GM19023 (cell line): ENCODE measurements at regions not wholly inside any gene's neighbourhood (a gene's known extent, or its start where the extent isn't known, plus 50 kb on each side); places are given as distances from the start of the nearest gene placed in this dataset.
"Not testable (repeated sequence)": the region's sequence is repeated elsewhere in the genome, so short reads cannot be mapped to it uniquely, and the experiment has no call there.

ENCODE experiments used
- ATAC-seq: cut with Tn5 transposase; IDR thresholded peaks from one replicate; pipeline ENCODE4 v1.9.1; 2021; ENCODE audit warnings: mild to moderate bottlenecking, moderate library complexity; ENCODE audit not compliant: unreplicated experiment

DNA sequence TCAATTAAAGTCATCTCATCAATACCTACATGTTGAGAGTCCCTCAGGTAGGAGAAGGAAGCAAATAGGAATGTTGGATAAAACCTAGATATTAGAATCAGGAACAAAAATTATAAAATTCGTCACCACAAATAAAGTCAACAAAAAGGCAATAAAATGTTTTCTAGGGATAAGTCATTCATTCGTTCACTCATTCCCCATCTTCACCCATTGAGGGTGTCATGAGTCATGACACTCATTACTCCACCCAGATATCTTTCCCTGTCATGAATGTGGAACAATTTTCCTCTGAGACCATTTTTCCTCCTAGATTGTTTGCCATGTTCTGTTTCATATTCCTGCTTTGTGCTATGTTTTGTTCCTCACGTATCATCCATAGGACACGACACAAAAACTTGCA, 50.9 kb upstream of the OLIG3 start:
- no peak for ATAC-seq

DNA sequence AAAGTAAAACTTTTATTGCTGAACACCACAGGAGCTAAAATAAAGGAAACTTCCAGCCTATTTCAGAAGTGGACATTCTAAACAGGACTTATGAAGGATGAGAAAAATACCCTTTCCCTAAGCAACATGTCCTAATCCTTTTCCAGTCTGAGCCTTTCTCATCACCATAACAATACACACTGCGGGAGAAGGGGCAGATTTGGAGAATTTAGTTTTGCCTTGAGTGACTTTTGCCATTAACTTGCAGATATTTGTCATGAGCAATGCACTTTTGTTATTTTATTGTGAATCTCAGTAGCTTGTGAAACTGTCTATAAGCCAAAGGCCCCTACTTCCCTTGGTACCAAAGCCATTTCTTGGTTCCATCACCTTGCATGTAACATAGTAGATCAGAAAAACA, 53.0 kb upstream of the OLIG3 start:
- no peak for ATAC-seq

DNA sequence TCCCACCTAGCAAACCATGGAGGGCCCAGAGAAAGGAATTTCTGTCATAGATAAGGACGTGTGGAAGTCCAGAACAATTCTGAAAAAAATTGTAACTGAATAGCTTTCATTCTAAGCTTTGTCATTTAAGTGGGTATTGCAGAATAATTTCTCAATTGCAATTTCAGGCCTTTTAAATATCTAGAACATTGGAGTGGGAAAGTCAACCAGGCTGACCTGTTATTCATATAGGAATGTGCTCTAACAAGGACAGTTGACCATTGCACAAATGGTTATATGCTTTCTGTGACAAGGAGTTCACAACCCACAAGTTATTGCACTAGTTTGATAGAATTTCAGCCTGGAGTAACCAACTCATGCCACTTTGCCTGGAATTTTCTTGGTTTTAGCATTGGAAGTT, 53.4 kb upstream of the OLIG3 start:
- ATAC-seq = no peak

DNA sequence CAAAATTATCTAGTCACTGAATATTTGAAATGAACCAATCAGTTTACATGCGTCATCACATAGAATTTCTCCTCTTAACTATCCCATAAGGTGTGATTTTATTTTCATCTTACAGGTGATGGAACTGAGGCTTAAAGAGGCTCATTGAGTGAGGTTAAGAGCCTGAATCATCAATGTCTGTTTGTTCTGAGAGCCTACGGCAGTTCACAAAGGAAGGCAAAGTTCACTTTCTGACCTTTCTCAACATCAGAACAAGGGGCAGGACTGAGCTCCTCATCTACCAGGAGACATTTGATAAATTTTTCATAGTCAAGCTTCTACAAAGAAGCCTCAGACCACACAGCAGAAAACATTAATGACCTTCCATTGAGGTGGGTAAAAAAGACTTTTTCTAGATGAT, 54.9 kb upstream of the OLIG3 start:
- ATAC-seq = no peak

DNA sequence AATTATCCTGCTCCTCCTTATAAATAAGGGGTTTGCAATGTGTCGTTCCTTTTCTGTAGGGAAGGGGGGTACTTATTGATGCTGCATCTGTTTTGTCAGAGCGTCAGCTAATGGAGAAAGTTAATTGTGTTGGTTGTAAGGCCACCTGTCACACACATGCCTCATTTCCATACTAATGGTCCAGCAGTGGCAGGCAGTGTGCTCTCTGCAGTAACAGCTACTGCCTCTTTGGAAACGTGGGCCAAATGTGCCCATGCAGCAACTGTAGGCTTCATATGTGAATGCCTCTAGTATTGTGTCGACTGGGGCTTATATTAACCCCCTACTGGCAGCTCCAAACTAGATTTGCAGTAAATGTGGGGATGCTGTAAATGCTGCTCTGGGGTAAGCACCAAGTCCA, 56.3 kb upstream of the OLIG3 start:
- ATAC-seq = no peak

DNA sequence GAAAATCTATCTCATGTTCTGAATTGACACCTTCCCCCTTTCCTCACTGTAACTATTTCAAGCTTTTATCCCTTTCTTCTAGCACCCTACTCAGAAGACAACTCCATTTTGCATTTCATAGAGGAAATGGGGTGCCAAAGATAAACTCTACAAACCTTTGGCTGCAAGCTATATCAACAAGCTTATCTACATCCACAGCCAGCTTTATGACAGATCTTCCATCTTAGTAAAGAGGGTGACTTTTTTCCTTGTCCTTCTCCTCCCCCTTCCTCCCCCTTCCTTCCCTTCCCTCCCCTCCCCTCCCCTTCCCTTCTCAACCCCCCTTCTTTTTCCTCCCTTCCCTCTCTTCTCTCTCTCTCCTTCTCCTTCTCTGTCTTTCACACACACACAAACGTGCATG, 58.0 kb upstream of the OLIG3 start:
- ATAC-seq = no peak

DNA sequence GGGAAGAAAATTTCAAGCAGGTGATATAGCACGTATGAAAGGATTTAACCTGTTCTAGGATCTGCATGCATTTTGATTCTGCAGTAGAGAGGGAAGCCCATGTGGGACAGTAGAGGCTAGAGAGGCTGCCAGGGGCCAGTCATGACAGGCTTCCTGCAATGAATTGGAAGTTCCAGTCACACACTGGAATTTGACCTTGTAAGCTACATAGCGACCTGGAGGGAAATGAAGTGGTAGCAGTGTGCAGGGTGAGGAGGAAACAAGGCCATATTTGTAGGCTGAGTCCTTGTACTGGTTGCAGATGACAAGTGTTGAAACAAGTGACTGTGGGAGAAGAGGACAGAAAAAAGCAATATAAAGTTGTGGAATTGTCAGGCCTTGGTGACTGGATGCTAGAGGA, 58.6 kb upstream of the OLIG3 start:
- no peak for ATAC-seq

DNA sequence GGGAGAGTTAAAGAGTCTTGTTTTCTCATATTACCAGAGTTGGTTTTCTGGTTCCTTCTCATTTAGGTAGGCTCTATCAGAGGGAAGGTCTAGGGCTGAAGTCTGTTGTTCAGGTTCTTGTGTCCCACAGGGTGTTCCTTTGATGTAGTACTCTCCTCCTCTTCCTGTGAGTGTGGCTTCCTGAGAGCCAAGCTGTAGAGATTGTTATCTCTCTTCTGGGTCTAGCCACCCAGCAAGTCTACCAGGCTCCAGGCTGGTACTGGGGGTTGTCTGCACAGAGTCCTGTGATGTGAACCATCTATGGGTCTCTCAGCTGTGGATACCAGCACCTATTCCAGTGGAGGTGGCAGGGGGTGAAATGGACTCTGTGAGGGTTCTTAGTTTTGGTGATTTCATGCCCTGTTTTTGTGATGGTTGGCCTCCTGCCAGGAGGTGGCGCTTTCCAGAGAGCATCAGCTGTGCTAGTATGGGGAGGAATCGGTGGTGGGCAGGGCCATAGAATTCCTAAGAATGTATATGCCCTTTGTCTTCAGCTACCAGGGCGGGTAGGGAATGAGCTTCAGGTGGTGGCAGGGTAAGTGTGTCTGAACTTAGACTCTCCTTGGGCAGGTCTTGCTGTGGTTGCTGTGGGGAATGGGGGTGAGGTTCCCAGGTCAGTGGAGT, 65.5 kb upstream of the OLIG3 start:
- not testable (repeated sequence) for ATAC-seq

DNA sequence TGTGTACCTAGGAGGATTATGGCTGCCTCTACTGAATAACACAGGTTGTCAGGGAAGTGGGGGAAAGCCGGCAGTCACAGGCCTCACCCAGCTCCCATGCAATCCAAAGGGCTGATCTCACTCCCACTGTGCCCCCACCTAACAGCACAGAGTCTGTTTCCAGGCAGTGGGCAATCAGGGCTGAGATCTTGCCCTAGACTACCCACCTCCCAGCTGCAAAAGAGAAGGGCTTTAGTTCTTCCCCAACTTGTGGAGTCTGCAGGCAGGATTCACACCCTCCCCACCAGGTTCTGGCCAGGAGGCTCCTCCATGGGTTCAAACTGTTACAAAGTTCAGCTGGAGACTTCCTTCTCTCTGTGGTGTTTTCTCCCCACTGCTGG, 66.0 kb upstream of the OLIG3 start:
- no peak for ATAC-seq

DNA sequence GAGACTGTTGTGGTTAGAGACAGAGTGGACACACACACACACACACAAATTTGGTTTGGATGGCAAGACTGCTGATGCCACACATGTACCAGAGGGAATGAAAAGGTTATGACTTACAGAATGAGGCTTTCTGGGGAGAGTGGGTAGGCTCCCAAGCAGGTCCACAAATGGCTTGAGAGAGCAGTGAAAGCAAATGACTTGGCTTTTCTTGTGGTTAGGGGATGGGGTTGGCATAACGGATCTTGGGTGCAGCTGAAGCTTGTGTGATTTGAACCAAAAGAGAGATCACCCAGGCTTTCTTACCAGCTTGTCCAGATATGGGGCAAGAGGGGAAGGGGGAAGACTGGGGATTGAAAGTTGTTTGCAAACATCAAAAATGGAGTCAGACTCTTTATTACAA, 73.9 kb upstream of the OLIG3 start:
- ATAC-seq = no peak

DNA sequence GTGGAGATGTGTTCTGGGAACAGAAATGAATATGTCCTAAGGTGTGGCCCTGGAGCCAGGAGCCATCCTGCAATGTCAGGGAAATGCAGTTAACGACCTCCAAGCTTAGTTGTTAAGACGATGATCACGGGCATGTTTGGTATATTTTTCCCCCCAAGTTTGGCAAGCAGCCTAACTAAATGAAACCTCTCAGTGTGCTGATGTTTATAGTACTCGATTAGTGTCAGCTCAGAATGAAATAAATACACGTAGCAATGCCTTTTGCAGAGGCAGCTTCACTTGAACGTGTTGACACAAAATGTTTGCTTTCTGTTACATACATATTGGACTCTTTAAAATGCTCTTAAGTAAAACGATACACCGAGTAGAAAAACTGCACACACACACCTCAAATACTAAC, 76.2 kb upstream of the OLIG3 start:
- ATAC-seq = no peak

DNA sequence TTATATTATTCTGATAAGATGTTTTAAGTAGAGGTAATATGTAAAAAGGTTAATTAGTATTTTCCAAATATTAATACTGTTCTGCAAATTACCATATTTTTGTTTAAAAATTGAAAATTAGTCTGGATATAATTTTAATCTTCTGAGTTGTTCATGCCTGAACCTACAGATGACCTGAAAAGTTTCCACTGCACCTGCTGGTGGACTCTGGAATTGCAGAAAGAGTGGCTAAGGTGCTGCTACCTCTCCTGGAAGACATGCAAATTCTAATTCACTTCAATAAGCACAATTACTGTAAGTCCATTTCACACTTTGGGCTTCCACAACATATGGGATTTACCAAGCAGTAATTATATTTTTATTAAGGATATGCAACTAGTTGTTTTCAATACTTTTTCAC, 77.7 kb upstream of the OLIG3 start:
- ATAC-seq = no peak

DNA sequence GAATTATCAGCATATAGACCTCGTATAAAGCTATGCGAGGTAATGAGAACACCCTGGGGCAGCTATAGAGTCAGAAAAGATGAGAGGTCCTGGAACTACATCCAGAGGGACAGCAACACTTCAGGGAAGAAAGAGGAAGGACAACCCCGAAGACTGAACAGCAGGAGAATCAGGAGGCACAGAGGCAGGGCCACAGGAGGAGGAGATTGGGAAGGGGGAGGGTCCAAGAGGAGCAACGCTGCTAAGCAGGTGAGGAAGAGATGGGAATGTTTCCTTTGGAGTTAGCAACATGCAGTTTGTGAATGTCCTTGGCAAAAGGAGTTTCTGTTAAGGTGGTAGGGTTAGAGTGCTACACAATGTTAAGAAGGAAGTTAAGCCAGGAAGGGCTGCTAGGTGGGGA, 79.5 kb upstream of the OLIG3 start:
- no peak for ATAC-seq

DNA sequence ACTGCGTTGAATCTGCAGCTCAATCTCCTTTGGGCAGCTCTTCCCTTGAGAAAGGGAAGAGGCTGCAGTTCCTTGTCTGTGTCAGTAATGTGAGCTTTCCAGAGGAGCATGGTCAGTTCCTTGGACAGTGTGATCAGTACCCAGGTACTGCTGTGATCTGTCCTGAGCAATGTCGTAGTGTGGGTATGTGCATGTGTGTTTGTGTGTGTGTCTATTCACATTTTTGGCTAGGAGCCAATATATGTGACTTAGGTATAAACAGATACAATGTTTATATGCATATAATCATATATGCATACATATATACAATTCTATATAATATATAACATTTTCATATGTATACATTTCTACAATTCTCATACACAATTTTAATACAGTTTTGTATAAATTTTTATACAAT, 85.4 kb upstream of the OLIG3 start:
- no peak for ATAC-seq

DNA sequence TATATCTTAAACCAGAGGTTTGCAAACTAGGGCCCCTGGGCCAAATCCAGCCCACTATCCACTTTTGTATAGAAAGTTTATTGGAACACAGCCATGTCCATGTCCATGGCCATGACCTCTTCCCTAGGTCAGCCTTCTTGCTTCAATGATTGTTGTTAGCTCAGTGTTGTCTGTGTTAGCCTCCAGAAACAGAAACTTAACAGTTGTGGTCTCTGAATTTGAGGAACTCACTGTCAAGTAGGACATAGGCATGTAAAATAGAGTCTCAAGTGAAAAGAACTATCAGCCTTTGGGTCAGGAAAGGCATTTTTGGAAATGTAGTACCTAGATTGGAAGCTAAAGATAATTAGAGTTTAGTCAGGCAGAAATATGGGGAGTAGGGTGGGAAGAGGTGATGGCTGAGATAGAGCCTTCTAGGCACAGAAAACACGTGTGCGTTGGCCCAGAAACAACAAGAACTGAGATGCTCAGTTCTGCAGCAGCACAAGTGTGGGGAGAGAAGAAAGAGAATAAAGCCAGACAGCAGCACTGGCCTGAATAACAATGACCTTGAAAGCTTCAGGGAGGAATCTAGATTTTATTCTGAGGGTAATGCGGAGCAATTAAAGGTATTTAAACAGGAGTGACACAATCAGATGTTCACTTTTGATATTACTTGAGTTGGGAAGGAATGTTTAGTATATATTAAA, 87.0 kb upstream of the OLIG3 start:
- ATAC-seq = peak; percentile 64

DNA sequence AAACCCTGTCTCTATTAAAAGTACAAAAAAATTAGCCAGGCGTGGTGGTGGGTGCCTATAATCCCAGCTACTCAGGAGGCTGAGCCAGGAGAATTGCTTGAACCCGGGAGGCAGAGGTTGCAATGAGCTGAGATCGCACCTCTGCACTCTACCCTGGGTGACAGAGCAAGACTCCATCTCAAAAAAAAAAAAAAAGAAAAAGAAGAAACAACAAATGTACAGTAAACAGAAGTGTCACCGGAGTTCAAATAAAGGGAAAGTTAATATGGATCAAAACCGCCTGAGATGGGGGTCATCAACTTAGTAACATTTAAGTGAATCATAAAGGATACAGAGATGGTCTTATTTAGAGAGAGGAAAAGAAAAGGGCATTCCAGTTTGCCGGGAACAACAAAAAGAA, 89.3 kb upstream of the OLIG3 start:
- ATAC-seq = not testable (repeated sequence)

DNA sequence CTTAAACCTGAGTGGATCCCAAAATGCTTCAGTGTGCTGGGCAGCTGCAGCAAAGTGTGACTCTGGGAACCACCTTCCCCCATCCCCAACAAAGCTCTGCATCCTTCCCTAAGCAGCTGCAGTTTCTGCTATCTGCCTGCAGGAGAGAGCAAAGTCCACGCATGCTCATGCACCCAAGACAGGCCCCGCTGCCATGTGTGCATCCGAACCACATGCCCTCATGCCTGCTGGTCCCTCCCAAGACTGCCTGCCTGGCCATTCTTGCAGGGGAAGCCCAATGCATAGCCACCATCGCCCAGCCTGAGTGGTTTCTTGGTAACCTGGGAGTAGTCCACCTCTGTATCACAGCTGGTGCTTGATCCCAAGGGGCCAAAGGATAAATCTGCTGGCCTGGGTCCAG, 94.3 kb upstream of the OLIG3 start:
- ATAC-seq = no peak

DNA sequence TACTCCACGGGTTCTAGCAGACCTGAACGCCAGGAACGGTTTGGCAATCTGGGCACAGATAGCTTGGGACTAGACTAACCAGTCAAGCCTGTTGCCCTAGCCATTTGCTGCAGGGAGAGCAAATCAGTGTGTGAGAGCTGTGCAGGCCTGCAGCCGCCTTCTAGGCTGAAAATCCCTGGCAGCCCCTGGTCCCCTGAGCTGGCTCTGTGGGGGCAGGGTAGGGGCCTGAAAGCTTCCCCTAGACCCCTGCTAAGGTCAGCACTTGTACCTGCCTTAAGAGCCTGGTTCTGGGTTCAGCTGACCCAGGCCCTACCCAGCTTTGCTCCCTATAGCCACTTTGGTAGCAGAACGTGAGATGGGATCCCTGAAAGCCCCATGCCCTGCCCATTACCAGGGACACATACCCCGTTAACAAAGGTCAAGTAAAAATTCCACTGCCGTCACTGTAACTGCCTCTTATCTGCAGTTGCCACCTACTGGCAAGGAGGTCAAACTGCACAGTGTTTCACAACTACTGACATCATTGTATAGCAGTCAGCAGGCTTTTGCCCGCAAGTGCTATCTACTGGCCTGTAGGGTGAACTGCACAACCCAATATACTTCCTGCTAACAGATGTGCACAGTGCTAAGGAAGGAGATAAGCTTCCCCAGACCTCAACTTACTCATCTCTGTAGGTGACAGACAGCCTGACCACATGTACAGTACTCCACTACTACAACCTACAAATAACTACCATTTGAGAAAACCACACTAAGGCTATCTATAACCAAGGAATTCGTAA, 95.1 kb upstream of the OLIG3 start:
- ATAC-seq = peak; percentile 100

DNA sequence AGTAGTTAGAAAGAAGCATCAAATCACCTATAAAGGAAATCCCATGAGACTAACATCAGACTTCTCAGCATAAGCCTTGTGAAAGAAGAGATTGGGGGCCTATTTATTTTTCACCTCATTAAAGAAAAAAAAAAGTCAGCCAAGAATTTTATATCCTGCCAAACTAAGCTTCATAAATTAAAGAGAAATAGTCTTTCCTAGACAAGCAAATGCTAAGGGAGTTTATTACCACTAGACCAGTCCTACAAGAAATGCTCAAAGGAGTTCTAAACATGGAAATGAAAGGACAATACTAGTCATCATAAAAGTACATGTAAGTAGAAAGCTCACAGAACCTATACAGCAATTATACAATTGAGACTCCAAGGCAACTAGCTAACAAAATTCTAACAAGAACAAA, 96.5 kb upstream of the OLIG3 start:
- no peak for ATAC-seq

DNA sequence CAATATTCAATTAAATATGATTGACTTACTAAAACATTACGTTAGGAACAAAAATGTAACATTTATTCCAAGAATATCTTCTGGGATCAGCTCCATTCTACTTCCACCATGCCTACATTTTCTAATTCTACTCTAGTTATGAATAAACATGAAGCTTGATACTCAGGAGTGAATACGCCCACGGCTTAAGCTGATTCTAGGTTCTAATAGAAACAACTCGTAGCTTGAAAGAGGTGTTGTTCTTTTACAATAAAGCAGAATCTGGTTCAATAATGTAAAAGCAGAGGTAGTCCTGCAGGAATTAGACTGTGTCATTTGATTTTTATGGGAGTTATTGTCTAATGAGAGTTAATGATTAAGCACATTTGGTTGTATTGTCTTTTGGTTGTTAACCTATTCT, 107.3 kb upstream of the OLIG3 start:
- no peak for ATAC-seq

DNA sequence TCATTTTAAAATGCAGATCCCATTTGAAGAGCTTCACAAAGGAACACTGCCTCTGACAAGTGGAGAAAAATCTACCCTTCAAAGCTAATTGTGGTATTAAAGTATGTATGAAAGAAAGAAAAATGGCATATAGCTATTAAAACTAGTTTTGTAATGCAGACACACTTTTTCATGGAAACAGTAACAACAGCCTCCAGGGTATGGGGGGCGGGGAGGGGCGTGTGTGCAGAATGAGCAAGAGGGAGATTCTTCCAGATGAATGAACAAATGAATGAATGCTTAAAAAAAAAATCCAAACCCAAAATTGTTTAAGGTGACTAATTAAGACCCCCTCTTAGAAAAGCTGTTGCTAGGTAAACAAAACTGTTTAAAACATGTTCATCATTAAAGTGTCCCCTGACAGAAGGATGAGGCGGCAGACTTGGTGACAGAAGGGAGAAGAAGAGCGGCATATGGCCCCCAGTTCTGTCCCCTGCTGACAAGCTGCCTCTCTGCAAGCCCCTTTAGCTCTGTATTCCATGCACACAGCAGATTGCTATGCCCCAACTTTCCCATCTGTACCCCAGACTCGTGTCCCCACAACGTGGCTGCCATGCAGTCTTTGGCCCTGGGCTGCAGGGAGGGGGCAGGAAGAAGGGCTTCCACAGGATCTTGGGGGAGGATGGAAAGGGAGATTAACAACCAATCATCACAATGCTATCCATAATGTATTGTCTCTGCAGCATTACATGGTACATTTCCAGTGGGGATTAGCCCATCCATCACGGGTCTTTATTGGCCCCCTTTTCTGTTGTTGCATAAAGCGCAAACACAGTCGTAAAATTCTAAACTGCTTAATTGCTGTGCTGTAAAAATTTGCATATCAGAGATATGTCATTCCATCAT, 108.4 kb upstream of the OLIG3 start:
- ATAC-seq = no peak
